ENCODE measurements at regions not wholly inside any gene's neighbourhood (a gene's known extent, or its start where the extent isn't known, plus 50 kb on each side); places are given as distances from the start of the nearest gene placed in this dataset.

DNA sequence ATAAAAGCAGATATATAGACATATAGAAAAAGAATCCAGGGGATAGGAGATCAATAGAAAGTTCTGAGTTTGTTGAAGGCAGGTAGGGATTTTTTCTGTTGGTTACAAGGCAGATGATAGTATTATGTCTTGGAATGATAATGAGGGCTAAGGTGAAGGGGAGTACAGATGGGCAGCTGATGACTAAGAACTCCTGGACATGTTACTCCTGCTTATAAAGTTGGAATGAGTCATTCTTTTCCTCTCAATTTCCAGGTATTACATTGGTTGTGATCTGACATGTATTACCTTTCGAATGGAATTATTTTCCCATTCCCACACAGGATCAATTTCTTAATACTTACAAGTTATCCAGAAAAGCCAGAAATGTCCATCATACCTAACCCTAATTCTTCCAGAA, 545.2 kb upstream of the MGAT4C start:
- DNase-seq: no peak

DNA sequence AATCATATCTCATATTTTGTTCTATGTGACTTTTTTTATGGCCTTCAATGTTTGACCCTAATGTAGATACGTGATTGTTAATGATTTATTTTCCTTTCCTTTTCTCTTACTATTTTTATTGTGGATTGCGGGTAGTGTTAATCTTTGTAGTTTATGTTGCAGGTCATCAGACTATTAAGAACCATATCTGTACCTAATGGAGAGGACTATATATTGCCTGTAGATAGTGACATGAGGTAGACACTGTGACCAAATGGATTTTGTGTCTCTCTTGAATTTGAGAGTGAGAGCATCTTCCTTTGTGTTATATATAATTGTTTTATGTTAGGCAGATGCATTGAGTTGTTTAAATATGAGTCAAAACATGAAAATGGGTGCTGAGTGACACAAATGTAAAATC, 543.4 kb upstream of the MGAT4C start:
- no peak for DNase-seq

DNA sequence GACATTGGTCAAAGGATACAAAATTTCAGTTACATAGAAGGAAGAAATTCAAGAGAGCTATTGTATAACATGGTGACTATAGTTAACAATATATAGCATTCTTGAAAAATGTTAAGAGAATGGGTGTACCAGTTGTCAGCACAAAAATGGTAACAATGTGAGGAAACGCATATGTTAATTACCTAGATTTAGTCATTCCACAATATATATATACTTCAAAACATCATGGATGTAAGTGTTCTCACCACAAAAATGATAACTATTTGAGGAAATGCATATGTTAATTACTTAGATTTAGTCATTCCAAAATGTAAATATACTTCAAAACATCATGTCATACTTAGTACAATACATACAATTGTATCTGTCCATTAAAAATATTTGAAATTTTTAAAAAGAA, 540.4 kb upstream of the MGAT4C start:
- DNase-seq: no peak

DNA sequence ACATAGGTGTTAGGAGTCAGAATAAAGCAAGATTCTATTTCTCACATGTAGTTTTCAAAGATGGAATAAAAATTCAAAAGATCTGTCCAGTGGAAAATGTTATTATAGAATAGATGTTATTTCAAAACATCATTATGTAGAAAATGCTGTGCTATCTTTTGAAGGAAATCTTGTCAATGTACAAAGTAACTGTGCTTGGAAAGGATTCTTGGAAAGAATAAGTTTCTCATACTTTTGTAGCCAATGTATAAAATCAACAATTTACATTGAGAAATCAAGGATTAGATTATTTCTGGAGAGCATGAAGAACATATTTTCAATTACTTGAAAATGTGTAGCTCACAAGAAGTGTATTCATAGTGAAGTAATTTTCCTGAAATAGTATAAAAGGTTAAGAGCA, 532.5 kb upstream of the MGAT4C start:
- DNase-seq: no peak

DNA sequence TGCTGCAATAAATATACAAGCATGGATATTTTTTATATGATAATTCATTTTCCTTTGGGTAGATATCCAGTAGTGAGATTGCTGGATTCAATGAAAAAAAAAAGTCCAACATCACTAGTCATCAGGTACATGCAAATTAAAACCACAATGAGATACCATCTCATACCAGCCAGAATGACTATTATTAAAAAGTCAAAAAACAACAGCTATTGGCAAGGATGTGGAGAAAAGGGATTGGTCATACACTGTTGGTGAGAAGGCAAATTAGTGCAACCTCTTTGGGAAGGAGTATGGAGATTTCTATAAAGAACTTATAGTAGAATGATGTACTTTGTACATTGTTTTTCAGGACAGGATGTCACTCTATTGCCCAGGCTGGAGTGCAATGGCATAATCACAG, 531.2 kb upstream of the MGAT4C start:
- no peak for DNase-seq

DNA sequence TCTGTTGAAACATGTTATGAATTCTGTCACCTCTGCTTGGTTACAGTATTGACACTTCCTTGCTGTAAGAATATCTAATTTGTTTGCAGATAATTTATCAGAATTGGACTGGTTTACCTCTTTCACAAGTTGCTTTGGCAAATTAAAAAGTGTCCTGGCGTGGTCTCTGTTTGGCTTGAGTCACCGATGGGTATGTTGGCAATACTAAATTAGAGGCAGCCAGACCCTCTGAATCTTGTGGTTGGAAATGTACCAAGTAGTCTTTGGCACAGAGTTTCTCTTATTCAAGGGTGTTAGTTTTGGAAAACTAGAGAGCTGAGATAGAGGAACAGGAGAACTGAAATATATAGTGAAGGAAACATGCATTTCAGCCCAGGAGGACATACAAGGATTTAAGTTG, 521.1 kb upstream of the MGAT4C start:
- DNase-seq: peak in 1 of 58 donors; percentile 21

DNA sequence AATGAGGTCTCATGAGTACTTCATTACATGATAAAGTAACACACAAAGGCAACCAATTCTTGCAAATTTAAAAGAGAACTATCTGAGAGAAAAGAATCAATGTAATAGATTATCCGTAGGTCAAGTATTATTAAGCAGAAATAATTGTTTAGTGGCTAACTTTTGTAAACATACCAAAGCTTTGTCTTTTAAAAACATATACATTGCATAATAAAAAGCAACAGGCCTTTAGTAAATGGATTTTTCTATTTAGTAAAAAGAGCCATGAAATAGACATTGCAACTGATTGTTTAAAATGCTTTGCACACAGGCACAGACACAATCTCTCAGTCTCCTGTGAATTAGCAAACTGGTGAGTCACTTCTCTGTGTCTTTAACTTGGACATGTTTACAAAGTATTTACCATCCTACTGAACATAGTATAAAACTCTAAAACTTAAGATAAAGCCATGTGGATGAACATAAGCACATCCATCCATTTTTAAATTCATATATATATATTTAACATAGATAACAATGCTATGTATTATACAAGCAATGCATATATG, 518.7 kb upstream of the MGAT4C start:
- no peak for DNase-seq

DNA sequence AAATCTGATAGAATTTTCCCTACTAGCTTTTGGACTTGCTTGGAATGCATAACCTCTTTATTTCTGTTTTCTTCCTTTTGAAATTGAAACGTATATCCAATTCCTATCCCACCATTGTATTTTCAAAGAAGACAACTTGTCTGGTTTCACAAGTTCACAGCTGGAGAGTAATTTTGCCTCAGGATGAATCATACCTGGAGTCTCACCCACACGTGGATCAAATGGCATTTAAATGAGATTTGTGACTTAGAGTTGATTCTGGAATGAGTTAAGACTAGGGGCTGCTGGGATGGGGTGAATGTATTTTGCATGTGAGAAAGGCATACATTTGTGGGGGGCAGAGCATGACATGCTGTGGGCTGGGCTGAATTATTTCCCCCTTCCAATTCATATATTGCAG, 516.5 kb upstream of the MGAT4C start:
- no peak for DNase-seq

DNA sequence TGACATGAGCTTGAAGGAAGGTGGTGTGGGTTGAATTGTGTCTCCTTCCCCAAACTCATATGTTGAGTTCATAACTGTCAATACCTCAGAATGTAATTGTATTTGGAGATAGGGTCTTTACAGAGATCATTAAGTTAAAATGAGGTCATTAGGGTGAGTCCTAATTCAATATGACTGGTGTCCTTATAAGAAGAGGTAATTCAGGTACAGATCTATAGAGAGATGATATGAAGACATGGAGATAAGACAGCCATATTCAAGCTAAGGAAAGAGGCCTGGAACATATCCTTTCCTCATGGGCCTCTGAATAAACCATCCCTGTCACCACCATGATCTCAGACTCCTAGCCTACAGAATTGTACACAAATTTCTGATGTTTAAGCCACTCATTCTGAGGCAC, 514.7 kb upstream of the MGAT4C start:
- DNase-seq: no peak

DNA sequence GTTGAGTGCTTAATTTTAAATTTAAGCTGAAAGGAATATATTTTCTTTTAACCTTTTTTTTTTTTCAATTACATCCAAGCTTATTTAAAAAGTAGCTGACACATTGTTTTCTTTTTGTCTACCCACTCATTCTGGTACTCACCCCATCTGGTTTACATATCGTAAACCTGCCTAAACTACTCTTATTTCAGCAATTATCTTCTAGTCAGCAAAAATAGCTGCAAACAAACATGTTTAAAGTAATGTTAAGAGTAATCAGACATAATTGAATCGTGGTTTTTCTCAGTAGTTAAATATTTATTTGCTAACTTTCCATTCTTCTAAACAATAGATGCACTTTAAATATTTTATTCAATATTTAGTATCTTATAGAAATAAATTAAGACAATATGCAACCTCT, 492.7 kb upstream of the MGAT4C start:
- no peak for DNase-seq

DNA sequence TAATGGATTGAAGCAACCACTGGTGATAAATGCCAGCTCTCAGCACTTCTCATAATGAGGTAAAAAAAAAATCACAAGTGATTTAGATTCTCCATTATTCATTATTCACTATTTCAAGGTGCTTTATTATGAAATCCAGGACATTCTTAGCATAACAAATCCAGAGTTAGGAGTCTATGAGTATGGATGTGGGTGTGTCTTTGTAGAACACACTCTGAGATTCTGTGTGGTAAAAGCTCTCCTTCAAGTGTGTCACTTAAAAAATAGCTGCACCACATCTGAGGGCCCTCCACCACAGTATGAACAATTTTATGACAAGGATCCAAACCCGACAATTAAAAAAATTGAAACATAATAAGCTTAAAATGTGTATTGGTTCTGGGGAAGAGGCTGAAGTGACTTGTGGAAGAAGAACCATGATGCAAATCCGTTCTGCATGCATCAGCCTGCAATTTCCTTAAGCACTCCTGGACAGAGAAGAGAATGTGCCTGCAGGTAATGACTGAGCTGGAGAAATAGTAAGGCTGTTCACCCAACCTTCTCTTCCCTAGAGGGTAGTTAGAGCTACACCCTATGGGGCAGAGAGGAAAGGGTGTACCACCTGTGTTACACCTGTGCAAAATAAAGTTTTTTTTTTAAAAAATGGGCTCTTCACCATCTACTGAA, 488.5 kb upstream of the MGAT4C start:
- DNase-seq: no peak

DNA sequence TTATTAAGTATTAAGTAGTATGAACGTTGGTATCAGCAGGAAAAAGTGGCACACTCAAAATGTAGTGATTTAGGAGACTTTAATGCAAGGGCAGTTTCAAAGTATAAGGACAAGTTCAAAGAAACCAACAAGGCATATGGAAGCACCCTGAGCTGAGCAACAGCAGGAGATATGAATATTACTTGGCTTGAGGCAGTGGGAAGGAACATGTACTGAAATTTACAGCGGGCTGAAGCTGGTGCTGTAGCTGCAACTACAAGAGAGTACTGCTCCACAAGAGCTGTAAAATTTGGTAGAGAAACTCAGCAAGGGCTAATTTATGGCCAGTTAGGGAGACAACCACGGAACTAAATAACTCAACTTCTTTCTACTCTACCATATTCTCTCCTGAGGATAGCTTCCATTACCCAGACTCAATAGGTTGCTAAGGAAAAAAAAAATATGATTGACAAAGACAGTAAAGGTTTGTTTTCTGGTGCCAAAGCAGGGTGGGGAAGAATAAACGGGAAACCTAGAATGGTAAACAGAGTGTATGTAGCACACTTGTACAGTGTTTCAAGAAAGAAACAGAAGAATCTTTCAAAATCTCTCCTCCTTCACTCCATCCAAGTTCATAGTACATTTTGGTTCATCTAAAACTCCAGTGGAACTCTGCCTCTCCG, 487.8 kb upstream of the MGAT4C start:
- DNase-seq: no peak

DNA sequence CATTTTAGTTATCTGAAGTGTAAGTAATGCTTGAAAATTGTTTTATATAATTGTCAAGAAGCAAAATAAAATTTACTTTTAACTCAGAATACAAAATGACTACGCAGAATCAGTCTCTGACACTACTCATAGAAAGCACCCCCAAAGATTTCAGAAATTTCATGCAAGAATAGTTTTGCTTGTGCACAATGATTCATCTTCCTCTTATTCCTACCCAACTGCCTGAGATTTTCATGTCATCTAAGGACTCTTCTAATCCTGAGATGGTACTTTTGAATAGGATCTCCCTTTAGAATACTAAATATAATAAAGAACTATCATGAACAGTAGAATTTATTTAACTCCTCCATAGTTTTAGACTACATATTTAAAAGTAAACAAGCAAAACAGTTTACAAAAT, 485.3 kb upstream of the MGAT4C start:
- no peak for DNase-seq

DNA sequence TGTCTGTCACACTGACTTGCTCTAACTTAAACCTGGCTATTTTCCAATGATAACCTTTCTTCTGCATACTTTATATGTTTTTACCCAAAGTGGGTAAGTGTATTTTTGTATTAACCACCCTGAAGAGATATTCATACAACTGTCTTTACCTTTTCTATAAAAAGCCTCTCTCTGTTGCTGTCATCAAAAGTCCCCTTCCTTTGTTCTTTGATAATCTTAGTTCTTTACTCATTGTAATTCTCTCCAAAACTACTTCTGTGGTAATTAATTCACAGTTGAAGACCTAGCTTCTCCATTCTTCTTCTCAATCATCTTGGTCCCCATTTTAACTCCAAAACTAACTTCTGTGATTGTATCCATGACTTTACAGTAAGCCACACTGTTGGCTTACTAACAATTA, 479.7 kb upstream of the MGAT4C start:
- DNase-seq: no peak

DNA sequence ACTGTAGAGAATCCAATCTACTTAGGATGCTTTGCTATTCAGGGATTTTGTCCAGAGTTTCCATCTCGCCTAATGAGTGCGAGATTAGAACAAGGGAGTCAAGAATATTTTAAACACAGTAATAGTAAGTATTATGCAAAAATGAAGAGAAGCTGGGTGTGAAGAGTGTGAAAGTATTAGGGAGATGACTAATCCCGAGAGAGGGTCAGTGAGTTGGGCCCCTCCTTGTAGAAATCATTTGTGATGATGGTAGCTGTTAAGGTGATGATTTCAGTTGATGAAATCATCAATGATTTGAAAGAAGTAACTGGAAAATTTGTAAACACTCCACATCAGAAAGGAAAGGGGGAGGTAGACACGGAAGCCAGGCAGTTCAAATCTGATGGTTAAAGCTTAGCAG, 478.9 kb upstream of the MGAT4C start:
- no peak for DNase-seq

DNA sequence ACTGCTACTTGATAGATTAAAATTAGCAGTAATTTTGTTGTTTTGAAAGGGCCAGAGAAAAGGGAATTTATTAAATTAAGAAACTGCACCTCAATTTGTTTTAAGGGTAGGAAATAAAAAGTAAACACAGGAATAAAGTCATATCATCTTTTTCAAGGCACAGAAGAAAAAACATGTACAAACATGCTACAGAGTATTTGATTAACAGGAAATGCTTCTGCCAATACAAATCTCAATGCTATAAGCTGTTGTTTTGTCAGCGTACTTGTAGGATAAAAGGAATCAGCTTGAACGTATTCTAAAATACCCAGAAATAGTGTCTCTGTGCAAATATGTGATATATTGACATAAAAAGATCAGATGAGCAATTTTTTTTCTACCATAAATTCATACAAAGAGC, 474.0 kb upstream of the MGAT4C start:
- no peak for DNase-seq

DNA sequence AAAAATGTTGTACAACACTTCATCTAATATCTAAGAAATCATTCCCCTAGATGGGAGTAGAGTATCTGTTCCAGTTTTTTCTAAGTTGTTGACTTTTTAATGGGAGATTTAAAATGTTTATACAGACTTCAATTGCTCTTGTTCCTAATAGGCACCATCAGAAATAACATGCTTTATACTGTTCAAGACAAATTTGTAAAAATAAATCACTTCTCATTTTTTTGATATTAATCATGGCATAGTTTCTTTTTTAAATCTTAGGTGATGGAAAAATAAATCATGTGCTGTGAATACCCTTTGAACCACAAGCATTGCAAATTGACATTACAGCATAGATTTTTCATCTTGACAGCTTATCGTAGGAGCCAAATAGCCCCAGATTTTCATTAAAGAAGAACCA, 473.5 kb upstream of the MGAT4C start:
- no peak for DNase-seq

DNA sequence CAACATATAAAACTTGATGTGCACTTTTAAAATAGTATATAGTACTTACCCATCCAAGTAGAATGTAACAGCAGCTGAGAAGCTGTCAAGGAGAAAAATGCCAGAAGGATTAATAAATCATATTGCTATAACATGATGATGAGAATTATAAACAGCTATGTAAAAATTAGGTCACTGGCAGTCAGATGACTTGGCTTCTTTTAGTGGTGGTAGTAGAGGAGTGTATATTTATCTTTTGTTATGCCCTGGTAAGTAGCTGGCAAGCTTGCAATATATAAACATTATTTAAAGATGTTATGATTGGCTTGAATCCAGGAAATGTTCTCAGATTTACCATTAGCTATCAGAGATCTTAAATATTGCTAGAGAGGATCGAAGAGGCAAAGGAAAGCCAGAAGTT, 471.0 kb upstream of the MGAT4C start:
- DNase-seq: no peak

DNA sequence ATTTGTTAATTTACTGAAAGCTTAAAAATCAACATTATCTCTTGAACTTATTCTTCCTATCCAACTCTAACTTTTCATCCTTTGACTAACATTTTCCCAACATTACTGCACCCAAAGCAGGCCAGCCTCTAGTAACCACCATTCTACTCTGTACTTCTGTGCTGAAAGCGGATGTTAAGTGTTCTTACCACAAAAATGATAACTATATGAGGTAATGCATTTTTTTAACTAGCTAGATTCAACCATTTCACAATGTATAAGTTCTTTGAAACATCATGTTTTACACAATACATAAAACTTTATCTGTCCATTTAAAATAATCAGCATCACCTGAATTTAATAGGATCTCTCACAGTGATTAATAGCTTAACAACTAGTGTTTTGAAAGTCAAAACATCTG, 468.5 kb upstream of the MGAT4C start:
- DNase-seq: no peak

DNA sequence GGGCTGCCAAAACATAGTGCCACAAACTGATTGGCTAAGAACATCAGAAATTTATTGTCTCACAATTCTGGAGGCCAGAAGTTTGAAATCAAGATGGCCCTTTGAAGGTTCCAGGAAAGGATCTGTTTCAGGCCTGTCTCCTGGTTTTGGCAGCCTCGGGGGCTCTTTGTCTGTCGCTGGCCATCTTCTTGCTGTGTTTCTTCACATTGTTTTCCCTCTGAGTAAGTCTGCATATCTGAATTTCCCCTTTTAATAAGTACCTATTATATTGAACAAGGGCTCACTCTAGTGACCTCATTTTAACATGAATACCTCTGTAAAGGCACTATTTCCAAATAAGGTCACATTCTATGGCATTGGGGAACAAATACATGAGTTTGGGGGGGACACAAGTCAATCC, 467.1 kb upstream of the MGAT4C start:
- no peak for DNase-seq

DNA sequence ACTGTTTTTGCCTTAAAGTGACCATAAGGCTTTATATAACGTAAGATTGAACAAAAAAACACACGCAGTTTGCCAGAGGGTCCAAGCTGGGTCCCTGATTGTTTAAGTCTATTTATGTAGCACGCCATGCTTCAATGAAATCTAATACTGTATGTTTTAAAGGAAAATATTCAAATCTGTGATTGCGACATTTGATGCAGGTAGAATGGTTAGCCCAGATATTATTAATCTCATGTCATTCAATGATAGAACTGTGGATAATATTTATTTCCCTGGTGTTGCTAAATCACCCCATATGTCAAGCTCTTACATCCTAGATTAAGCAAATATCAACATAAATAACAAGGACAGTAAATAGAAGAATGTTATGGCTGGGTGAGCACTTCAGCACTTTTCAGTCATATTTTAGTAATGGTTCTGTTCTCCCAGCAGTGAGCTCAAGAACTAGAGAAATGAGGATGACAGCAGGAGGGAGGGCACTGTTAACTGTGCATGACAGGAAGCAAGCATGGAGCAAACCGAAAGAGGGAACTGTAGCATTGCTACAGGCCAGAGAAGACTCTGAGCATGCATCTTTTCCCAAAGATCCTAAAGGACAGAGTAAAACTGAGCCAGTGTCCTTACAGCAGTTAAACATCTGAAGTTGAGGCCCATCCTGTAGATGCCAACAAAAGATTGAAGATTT, 465.7 kb upstream of the MGAT4C start:
- DNase-seq: no peak

DNA sequence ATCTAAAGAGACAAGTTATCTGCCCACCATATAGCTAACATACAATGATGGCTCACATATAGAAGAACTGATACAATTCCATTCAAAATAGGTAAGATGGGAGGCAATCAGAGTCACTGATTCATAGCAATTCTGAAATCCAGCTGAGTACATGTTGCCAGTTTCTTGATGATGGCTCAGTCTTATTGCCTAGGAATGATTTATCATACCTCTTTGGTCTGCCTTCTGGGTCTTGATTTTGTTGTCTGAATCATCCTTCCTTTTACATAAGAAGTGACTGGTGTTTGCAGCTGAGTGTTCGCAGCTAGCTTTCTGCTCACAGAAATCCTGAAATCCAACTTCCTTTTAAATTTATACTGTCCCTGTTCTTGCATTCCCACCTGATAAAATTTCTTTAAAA, 463.2 kb upstream of the MGAT4C start:
- DNase-seq: no peak

DNA sequence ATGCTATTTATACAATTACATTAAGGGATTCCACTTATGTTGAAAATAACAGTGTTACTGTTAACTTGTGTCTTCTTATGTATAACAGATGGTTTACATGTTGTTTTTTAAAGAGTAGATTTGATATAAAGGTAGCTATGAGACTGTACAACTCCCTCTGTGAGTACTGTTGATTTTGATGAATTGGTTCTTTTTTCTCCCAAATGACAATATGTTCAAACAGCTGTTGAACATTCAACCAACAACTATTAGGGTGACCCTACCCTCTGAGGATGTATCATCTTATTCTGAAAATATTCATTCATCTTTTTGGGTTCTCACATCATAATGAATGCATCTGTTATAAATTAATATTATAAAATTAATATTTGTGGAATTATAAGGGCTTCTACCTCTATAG, 456.9 kb upstream of the MGAT4C start:
- DNase-seq: no peak

Data from anterior cingulate cortex (tissue), 58 donors.